Lower lobe of right lung (tissue), 2 donors: ENCODE measurements at regions not wholly inside any gene's neighbourhood (a gene's known extent, or its start where the extent isn't known, plus 50 kb on each side); places are given as distances from the start of the nearest gene placed in this dataset.

Experiments
- ATAC-seq, 2 donors: fragments of 200-7000 bp; cut with Tn5 transposase; one replicate each; pipeline ENCODE4 v1.9.1; 2020 to 2022; ENCODE audit warnings: mild to moderate bottlenecking in 2 of 2, moderate library complexity in 2 of 2
- DNase-seq: peaks from one replicate; pipeline ENCODE4 v3.0.0-alpha.2; 2020
- H3K27ac ChIP-seq: fragments of 200-600 bp; one replicate; pipeline ENCODE4 v1.8.0; 2022
- H3K27me3 ChIP-seq: fragments of 200-600 bp; one replicate; pipeline ENCODE4 v1.8.0; 2022; ENCODE audit warnings: low read depth
- H3K36me3 ChIP-seq: fragments of 200-600 bp; one replicate; pipeline ENCODE4 v1.8.0; 2022; ENCODE audit warnings: mild to moderate bottlenecking
- H3K4me1 ChIP-seq: fragments of 200-600 bp; one replicate; pipeline ENCODE4 v1.8.0; 2022
- H3K4me3 ChIP-seq: fragments of 200-600 bp; one replicate; pipeline ENCODE4 v1.8.0; 2022; ENCODE audit warnings: mild to moderate bottlenecking
- H3K9me3 ChIP-seq: fragments of 200-600 bp; one replicate; pipeline ENCODE4 v1.8.0; 2022
- CTCF ChIP-seq: fragments of 200-600 bp; IDR thresholded peaks from one replicate; pipeline ENCODE4 v1.8.0; 2022; ENCODE audit warnings: antibody characterized with exemption, mild to moderate bottlenecking
- intact Hi-C: fragments of 100-400 bp; cut with DNase I; formaldehyde crosslinking; loops from one replicate; pipeline ENCODE4 v1.11.0; 2022
- donor health status: DM: no; HTN: yes; CAD: no; lungs with severe emphysema.

- H3K36me3 ChIP-seq: no peaks in the 10 kb centered on the region
- no peaks in the 10 kb centered on the region for H3K4me1 ChIP-seq
- intact Hi-C loops: no loop called here
- H3K27ac ChIP-seq: no peak overlapping the region
- H3K27me3 ChIP-seq: no peaks in the 10 kb centered on the region
- TF ChIP-seq CTCF: no peak
- no peak for ATAC-seq
- no peak for DNase-seq
- no peak overlapping the region for H3K4me3 ChIP-seq
- peaks cover 7% of the 10 kb centered on the region for H3K9me3 ChIP-seq
Observed at GRCh38 chr15:37652646-37653417, 281.6 kb upstream of the TMCO5A start.

- no peak for DNase-seq
- no peak for ATAC-seq
- intact Hi-C loops: no loop called here
Observed at GRCh38 chr15:37678124-37678523, 256.3 kb upstream of the TMCO5A start.

GRCh38 chr15:37679627-37680026 lies 254.8 kb upstream of the TMCO5A start:
- no peaks in the 10 kb centered on the region for H3K27me3 ChIP-seq
- H3K4me3 ChIP-seq: no peak overlapping the region
- no peak for DNase-seq
- TF ChIP-seq CTCF: no peak
- no peak overlapping the region for H3K27ac ChIP-seq
- no peaks in the 10 kb centered on the region for H3K9me3 ChIP-seq
- H3K36me3 ChIP-seq: no peaks in the 10 kb centered on the region
- no peaks in the 10 kb centered on the region for H3K4me1 ChIP-seq
- intact Hi-C loops: no loop called here
- ATAC-seq: no peak

More at GRCh38 chr15:37678124-37678523, 256.3 kb upstream of the TMCO5A start:
- H3K9me3 ChIP-seq: no peaks in the 10 kb centered on the region
- no peak for TF ChIP-seq CTCF
- H3K27me3 ChIP-seq: no peaks in the 10 kb centered on the region
- H3K4me3 ChIP-seq: no peak overlapping the region
- no peak overlapping the region for H3K27ac ChIP-seq
- H3K4me1 ChIP-seq: no peaks in the 10 kb centered on the region
- no peaks in the 10 kb centered on the region for H3K36me3 ChIP-seq

GRCh38 chr15:37682304-37682703 lies 252.1 kb upstream of the TMCO5A start:
- ATAC-seq (no peak), DNase-seq (no peak)
- Histone ChIP-seq H3K27ac (no peak overlapping the region), H3K27me3 (no peaks in the 10 kb centered on the region), H3K9me3 (no peaks in the 10 kb centered on the region), H3K4me1 (no peaks in the 10 kb centered on the region), H3K4me3 (no peak overlapping the region), H3K36me3 (no peaks in the 10 kb centered on the region)
- no peak for TF ChIP-seq CTCF
- intact Hi-C loops: no loop called here

- no peak for ATAC-seq
Observed at GRCh38 chr15:37691911-37692310, 242.5 kb upstream of the TMCO5A start.

More at GRCh38 chr15:37691911-37692310, 242.5 kb upstream of the TMCO5A start:
- Histone ChIP-seq H3K36me3 (no peaks in the 10 kb centered on the region), H3K27me3 (no peaks in the 10 kb centered on the region), H3K4me1 (no peaks in the 10 kb centered on the region), H3K4me3 (no peak overlapping the region), H3K27ac (no peak overlapping the region), H3K9me3 (peaks cover 5% of the 10 kb centered on the region)
- TF ChIP-seq CTCF: no peak
- intact Hi-C loops: no loop called here
- no peak for DNase-seq
